CD8-positive, alpha-beta memory T cell (primary cell): ENCODE measurements at regions not wholly inside any gene's neighbourhood (a gene's known extent, or its start where the extent isn't known, plus 50 kb on each side); places are given as distances from the start of the nearest gene placed in this dataset.
"Not testable (repeated sequence)": the region's sequence is repeated elsewhere in the genome, so short reads cannot be mapped to it uniquely, and the experiment has no call there.

ENCODE experiments used
- CTCF ChIA-PET: fragments of 350-600 bp; sonication (Branson Sonifier 250); formaldehyde crosslinking; loops from one replicate; lab custom pipeline; 2021; ENCODE audit warnings: antibody characterized with exemption; lab: Charles Lee
- POLR2A ChIA-PET: fragments of 350-600 bp; sonication (Branson Sonifier 250); formaldehyde crosslinking; loops from one replicate; lab custom pipeline; 2021; ENCODE audit warnings: antibody characterized with exemption; lab: Charles Lee
- DNase-seq, 5 donors: peaks; one replicate each; pipeline versions ENCODE4 v3.0.0 to v3.0.0-alpha.2; 2020 to 2022; ENCODE audit warnings: mixed read lengths in 1 of 5
- H3K27ac ChIP-seq: one replicate; pipeline ENCODE4 v1.7.0; 2013; ENCODE audit warnings: low read depth, mild to moderate bottlenecking, low read length, moderate library complexity
- H3K27me3 ChIP-seq: 2 replicates; pipeline ENCODE4 v1.7.0; 2013; ENCODE audit warnings: low read length, mild to moderate bottlenecking; ENCODE audit not compliant: insufficient read depth, poor library complexity, severe bottlenecking
- H3K36me3 ChIP-seq: 2 replicates; pipeline ENCODE4 v1.7.0; 2013; ENCODE audit warnings: mild to moderate bottlenecking, low read length, moderate library complexity; ENCODE audit not compliant: insufficient read depth
- H3K4me1 ChIP-seq: 2 replicates; pipeline ENCODE4 v1.7.0; 2013; ENCODE audit warnings: mild to moderate bottlenecking, low read length, moderate library complexity; ENCODE audit not compliant: insufficient read depth
- H3K4me3 ChIP-seq: 2 replicates; pipeline ENCODE4 v1.7.0; 2013; ENCODE audit warnings: mild to moderate bottlenecking, low read length
- H3K9me3 ChIP-seq: 2 replicates; pipeline ENCODE4 v1.7.0; 2013; ENCODE audit warnings: mild to moderate bottlenecking, low read length
- H3K27ac Mint-ChIP-seq, 8 donors: one replicate each; pipeline ENCODE4 v1.8.0; 2020 to 2021; ENCODE audit warnings: mixed read lengths in 8 of 8, mild to moderate bottlenecking in 6 of 8, inconsistent platforms in 3 of 8, moderate library complexity in 3 of 8
- H3K27me3 Mint-ChIP-seq, 2 donors: one replicate each; pipeline ENCODE4 v1.8.0; 2020 to 2021; ENCODE audit warnings: mixed read lengths in 2 of 2, mild to moderate bottlenecking in 1 of 2, moderate library complexity in 1 of 2
- H3K36me3 Mint-ChIP-seq, 3 donors: one replicate each; pipeline ENCODE4 v1.8.0; 2020 to 2021; ENCODE audit warnings: mixed read lengths in 3 of 3, inconsistent platforms in 1 of 3, mild to moderate bottlenecking in 1 of 3
- H3K4me1 Mint-ChIP-seq, 3 donors: one replicate each; pipeline ENCODE4 v1.8.0; 2020 to 2021; ENCODE audit warnings: mixed read lengths in 3 of 3, inconsistent platforms in 1 of 3, mild to moderate bottlenecking in 1 of 3
- H3K4me3 Mint-ChIP-seq, 7 donors: one replicate each; pipeline ENCODE4 v1.8.0; 2020 to 2021; ENCODE audit warnings: mixed read lengths in 7 of 7, mild to moderate bottlenecking in 6 of 7, moderate library complexity in 4 of 7, inconsistent platforms in 2 of 7
- H3K9me3 Mint-ChIP-seq, 5 donors: one replicate each; pipeline ENCODE4 v1.8.0; 2020 to 2022; ENCODE audit warnings: mixed read lengths in 5 of 5, mild to moderate bottlenecking in 3 of 5, moderate library complexity in 2 of 5, inconsistent platforms in 1 of 5

DNA sequence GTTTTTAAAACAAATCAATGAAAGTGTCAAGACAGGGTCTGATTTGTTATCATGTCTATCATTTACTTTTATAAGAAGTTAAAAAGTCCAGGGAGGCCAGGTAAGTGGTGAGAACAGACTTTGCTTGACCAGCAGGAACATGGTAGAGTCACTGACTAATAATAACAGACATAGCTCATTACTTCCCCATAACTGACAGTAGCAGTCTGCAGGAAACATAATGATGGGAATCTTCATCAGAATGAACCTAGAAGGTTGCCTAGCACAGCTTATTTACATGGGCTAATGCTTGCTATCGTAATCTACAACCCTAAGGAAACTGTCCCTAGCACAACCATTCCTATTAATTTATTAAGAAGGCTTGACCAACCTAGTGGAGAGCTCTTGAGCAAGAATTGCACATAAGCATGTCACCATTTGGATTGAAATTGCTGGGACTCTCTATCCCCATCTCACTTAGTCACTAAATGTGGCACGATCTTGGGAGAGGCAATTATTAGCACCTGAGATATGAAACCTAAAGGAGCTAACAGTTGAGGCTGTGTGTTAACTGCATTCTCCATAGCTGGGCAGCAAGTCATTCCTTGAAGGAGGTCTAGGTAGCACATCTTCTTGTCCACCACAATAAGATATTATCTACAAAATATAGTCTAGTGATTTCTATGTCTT, 139.6 kb upstream of the ZBTB20 start:
- no peaks in the 10 kb centered on the region for H3K9me3 Mint-ChIP-seq
- no peaks in the 10 kb centered on the region for H3K27me3 Mint-ChIP-seq
- DNase-seq: no peak
- H3K4me1 Mint-ChIP-seq: no peaks in the 10 kb centered on the region
- CTCF ChIA-PET: no interaction called here
- H3K4me3 Mint-ChIP-seq: no peak overlapping the region
- H3K36me3 ChIP-seq: no peaks in the 10 kb centered on the region
- no peak overlapping the region for H3K4me3 ChIP-seq
- H3K27ac ChIP-seq: no peak overlapping the region
- POLR2A ChIA-PET: no interaction called here
- H3K9me3 ChIP-seq: no peaks in the 10 kb centered on the region
- no peaks in the 10 kb centered on the region for H3K4me1 ChIP-seq
- H3K27me3 ChIP-seq: no peaks in the 10 kb centered on the region
- H3K36me3 Mint-ChIP-seq: peaks cover 0 to 4% (median 0%) of the 10 kb centered on the region in 3 donors
- H3K27ac Mint-ChIP-seq: no peak overlapping the region

DNA sequence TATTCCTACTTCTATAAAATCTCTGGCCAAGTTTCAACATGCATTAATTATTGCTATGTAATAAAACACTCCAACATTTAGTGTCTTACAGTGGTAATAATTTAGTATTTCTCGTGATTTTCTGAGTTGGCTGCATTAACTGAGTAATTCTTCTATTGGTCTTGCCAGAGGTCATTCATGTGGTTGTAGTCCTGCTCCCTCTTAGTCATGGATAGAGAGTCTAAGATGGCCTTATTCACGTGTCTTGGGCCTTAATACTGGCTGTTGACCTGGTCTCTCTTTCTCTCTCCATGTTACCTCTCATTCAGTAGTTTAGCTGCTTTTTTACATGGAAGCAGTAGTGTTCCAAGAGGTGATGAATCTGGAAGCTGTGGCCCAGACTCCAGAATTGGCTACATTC, 140.1 kb upstream of the ZBTB20 start:
- Mint-ChIP-seq H3K4me3 (no peak overlapping the region), H3K36me3 (peaks cover 0 to under 1% (median 0%) of the 10 kb centered on the region in 3 donors), H3K9me3 (no peaks in the 10 kb centered on the region), H3K27ac (no peak overlapping the region), H3K4me1 (no peaks in the 10 kb centered on the region), H3K27me3 (no peaks in the 10 kb centered on the region)
- POLR2A ChIA-PET: no interaction called here
- Histone ChIP-seq H3K27me3 (no peaks in the 10 kb centered on the region), H3K36me3 (no peaks in the 10 kb centered on the region), H3K4me1 (no peaks in the 10 kb centered on the region), H3K27ac (no peak overlapping the region), H3K4me3 (no peak overlapping the region), H3K9me3 (no peaks in the 10 kb centered on the region)
- CTCF ChIA-PET: interaction anchor here (0.5 to 0.7 kb wide), 2 partner anchors 563 to 1900 kb away, joined by 3 read pairs; no protein-coding TSS in a partner anchor
- DNase-seq: no peak

DNA sequence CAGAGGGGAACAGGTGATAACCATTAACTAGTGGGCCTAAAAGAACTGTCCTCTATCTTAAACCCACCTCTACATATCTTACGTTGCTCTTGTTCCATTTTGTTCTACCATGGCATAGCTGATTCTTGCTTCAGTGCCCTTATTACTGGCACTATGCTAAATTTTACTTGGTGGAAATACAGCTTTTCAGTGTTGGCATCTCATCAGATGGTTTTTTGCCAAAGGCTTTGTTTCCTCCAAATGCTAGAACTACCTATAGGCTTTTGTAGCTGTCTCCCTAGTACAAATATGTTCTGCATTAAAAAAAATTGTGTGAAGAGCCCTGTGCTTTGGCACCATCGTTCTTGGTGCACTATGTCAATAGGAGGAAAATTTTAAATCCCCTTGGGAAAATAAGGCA, 145.0 kb upstream of the ZBTB20 start:
- no peak overlapping the region for H3K4me3 Mint-ChIP-seq
- H3K27ac ChIP-seq: no peak overlapping the region
- peaks cover 0 to 3% (median 0%) of the 10 kb centered on the region in 3 donors for H3K36me3 Mint-ChIP-seq
- no peak overlapping the region for H3K4me3 ChIP-seq
- no peaks in the 10 kb centered on the region for H3K9me3 ChIP-seq
- ChIA-PET CTCF (no interaction called here), POLR2A (no interaction called here)
- no peaks in the 10 kb centered on the region for H3K36me3 ChIP-seq
- H3K27me3 ChIP-seq: no peaks in the 10 kb centered on the region
- no peak overlapping the region for H3K27ac Mint-ChIP-seq
- H3K9me3 Mint-ChIP-seq: no peaks in the 10 kb centered on the region
- H3K4me1 ChIP-seq: no peaks in the 10 kb centered on the region
- no peak for DNase-seq
- no peaks in the 10 kb centered on the region for H3K27me3 Mint-ChIP-seq
- H3K4me1 Mint-ChIP-seq: no peaks in the 10 kb centered on the region

DNA sequence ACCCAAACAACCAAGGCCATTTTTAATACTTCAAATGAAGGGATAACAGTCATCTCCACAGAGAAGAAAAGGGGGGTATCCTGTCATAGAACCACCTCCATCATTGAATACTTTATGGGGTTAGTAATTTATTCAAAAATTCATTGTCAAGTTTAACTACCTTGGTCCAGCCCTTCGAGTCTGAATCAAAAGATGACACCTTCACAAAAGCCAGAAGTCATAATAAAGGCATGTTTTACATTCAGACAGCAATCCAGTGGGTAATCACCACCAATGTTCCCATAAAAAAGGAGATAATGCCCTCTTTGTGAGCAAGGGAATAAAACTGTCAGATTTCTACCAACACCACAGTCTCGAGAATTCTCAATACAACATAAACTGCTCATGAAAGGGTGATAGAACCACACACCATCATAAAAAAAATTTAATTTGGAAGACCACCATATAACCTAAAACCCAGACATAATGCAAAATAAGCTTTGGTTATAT, 145.6 kb upstream of the ZBTB20 start:
- peaks cover 0 to 3% (median 0%) of the 10 kb centered on the region in 3 donors for H3K36me3 Mint-ChIP-seq
- no peaks in the 10 kb centered on the region for H3K9me3 Mint-ChIP-seq
- POLR2A ChIA-PET: no interaction called here
- no peak overlapping the region for H3K4me3 ChIP-seq
- H3K36me3 ChIP-seq: no peaks in the 10 kb centered on the region
- no peaks in the 10 kb centered on the region for H3K4me1 ChIP-seq
- no peak overlapping the region for H3K27ac Mint-ChIP-seq
- no peaks in the 10 kb centered on the region for H3K27me3 Mint-ChIP-seq
- no peaks in the 10 kb centered on the region for H3K4me1 Mint-ChIP-seq
- H3K27ac ChIP-seq: no peak overlapping the region
- no peak overlapping the region for H3K4me3 Mint-ChIP-seq
- H3K27me3 ChIP-seq: no peaks in the 10 kb centered on the region
- H3K9me3 ChIP-seq: no peaks in the 10 kb centered on the region
- CTCF ChIA-PET: no interaction called here
- no peak for DNase-seq

DNA sequence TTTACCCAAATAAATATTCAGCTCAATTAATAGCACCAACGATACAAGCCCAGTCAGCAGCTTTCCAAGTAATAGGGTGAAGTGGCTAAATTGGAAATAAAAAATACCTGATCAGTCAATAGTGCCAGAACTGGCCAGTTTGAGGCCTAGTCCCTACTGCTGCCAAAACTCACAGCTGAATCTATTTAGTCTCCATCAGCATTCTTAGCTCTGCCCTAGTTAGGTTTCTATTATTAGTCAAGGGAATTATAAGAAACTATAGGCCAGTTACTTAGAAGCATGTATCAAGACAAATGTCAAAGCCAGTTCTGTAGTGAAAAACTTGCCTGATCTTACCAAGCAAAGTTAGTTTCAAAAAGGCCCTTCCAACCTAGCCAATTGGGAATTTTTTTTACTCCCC, 146.2 kb upstream of the ZBTB20 start:
- POLR2A ChIA-PET: no interaction called here
- CTCF ChIA-PET: no interaction called here

DNA sequence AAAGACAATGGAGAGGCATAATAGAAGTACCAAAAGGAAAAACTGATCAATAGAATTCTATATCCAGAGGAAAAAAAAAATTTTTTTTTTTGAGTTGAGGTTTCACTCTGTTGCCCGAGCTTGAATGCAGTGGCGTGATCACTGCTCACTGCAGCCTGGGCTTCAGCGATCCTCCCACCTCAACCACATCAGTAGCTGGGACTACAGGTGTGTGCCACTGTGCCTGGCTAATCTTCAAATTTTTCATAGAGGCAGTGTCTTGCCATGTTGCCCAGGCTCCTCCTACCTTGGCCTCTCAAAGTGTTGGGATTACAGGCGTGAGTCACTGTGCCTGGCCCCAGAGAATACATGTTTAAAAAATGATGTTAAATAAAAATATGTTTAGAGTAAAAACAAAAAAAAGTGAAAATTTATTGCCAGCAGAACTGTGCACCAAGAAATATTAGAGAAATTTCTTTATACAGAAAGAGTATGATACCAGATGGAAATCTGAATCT, 154.3 kb upstream of the ZBTB20 start:
- Histone ChIP-seq H3K9me3 (no peaks in the 10 kb centered on the region), H3K4me3 (no peak overlapping the region), H3K4me1 (no peaks in the 10 kb centered on the region), H3K27ac (no peak overlapping the region), H3K27me3 (no peaks in the 10 kb centered on the region), H3K36me3 (no peaks in the 10 kb centered on the region)
- POLR2A ChIA-PET: no interaction called here
- Mint-ChIP-seq H3K27me3 (no peaks in the 10 kb centered on the region), H3K9me3 (no peaks in the 10 kb centered on the region), H3K4me3 (no peak overlapping the region), H3K36me3 (peaks cover 0 to under 1% (median 0%) of the 10 kb centered on the region in 3 donors), H3K27ac (peak overlapping the region in 1 of 8 donors; percentile 21), H3K4me1 (no peaks in the 10 kb centered on the region)
- CTCF ChIA-PET: no interaction called here
- DNase-seq: no peak

More for the DNA sequence above, 146.2 kb upstream of the ZBTB20 start:
- H3K4me3 ChIP-seq: no peak overlapping the region
- no peaks in the 10 kb centered on the region for H3K9me3 Mint-ChIP-seq
- peaks cover 0 to 3% (median 0%) of the 10 kb centered on the region in 3 donors for H3K36me3 Mint-ChIP-seq
- no peaks in the 10 kb centered on the region for H3K27me3 ChIP-seq
- no peak for DNase-seq
- no peaks in the 10 kb centered on the region for H3K4me1 Mint-ChIP-seq
- no peak overlapping the region for H3K4me3 Mint-ChIP-seq
- H3K9me3 ChIP-seq: no peaks in the 10 kb centered on the region
- H3K4me1 ChIP-seq: no peaks in the 10 kb centered on the region
- no peaks in the 10 kb centered on the region for H3K36me3 ChIP-seq
- no peak overlapping the region for H3K27ac ChIP-seq
- no peak overlapping the region for H3K27ac Mint-ChIP-seq
- no peaks in the 10 kb centered on the region for H3K27me3 Mint-ChIP-seq

DNA sequence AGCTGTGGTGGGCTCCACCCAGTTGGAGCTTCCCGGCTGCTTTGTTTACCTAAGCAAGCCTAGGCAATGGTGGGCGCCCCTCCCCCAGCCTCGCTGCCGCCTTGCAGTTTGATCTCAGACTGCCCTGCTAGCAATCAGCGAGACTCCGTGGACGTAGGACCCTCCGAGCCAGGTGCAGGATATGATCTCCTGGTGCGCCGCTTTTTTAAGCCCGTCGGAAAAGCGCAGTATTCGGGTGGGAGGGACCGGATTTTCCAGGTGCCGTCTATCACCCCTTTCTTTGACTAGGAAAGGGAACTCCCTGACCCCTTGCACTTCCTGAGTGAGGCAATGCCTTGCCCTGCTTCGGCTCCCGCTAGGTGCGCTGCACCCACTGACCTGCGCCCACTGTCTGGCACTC, 170.9 kb upstream of the ZBTB20 start:
- CTCF ChIA-PET, DNase-seq, H3K27ac ChIP-seq, H3K4me1 ChIP-seq, H3K4me1 Mint-ChIP-seq, H3K4me3 Mint-ChIP-seq, H3K27me3 ChIP-seq, H3K9me3 Mint-ChIP-seq, H3K36me3 Mint-ChIP-seq, H3K36me3 ChIP-seq, POLR2A ChIA-PET, H3K9me3 ChIP-seq, H3K27ac Mint-ChIP-seq, H3K27me3 Mint-ChIP-seq, H3K4me3 ChIP-seq: not testable (repeated sequence)

DNA sequence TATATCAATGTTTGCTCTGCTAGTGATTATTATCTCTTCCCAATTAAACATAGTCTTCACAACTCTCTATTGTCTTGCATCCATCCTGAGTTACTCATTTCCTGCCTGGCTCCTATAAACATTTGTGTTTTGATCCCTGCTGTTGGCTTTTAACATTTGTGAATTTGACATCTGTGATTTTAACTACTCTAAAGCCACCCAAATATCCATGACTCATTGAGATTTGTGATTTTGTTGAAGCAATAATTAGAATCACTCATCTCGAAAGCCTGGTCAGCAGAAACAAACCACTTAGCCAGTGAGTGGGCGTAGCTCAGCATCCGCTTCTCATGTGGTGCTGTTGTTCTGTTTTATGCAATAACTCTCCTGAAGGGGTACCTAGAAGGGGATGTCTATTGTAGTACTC, 174.3 kb upstream of the ZBTB20 start:
- DNase-seq: no peak
- Histone ChIP-seq H3K9me3 (no peaks in the 10 kb centered on the region), H3K27me3 (no peaks in the 10 kb centered on the region), H3K27ac (no peak overlapping the region), H3K4me1 (no peaks in the 10 kb centered on the region), H3K4me3 (no peak overlapping the region), H3K36me3 (no peaks in the 10 kb centered on the region)
- H3K27ac Mint-ChIP-seq: no peak overlapping the region
- ChIA-PET POLR2A (no interaction called here), CTCF (no interaction called here)
- peaks cover 0 to 1% of the 10 kb centered on the region in 2 donors for H3K27me3 Mint-ChIP-seq
- no peaks in the 10 kb centered on the region for H3K4me1 Mint-ChIP-seq
- peaks cover 0 to 8% (median 2%) of the 10 kb centered on the region in 5 donors for H3K9me3 Mint-ChIP-seq
- H3K36me3 Mint-ChIP-seq: peaks cover 0 to 7% (median 0%) of the 10 kb centered on the region in 3 donors
- no peak overlapping the region for H3K4me3 Mint-ChIP-seq
